ENCODE measurements at regions not wholly inside any gene's neighbourhood (a gene's known extent, or its start where the extent isn't known, plus 50 kb on each side); places are given as distances from the start of the nearest gene placed in this dataset.

- TF ChIP-seq REST (IDR thresholded peaks at IDR 0.05; ENCODE audit: borderline replicate concordance) (no peak), REST (CRISPR knock-in tag; IDR thresholded peaks at IDR 0.05; ENCODE audit: low read depth) (no peak), CTCF (IDR thresholded peaks at IDR 0.05 in 2 of 3, conservative IDR thresholded peaks at IDR 0.05 in 1 of 3; ENCODE audit: insufficient read depth in 2 of 3, low read depth in 1 of 3, low read length in 3 of 3) (no peak), ZNF639 (CRISPR knock-in tag; conservative IDR thresholded peaks at IDR 0.05 in 1 of 2, IDR thresholded peaks at IDR 0.05 in 1 of 2) (no peak), POLR2G (IDR thresholded peaks at IDR 0.05; ENCODE audit: low read depth, low read length) (no peak), ELK1 (CRISPR knock-in tag; IDR thresholded peaks at IDR 0.05) (no peak), USF2 (CRISPR knock-in tag; IDR thresholded peaks at IDR 0.05) (no peak), SPI1 (IDR thresholded peaks at IDR 0.05; ENCODE audit: borderline replicate concordance, low read depth, low read length) (no peak), CHD2 (IDR thresholded peaks at IDR 0.05; ENCODE audit: low read depth, low read length) (no peak), RCOR1 (IDR thresholded peaks at IDR 0.05; ENCODE audit: borderline replicate concordance in 1 of 2, low read depth in 2 of 2, low read length in 2 of 2) (no peak), MTA3 (IDR thresholded peaks at IDR 0.05; ENCODE audit: borderline replicate concordance) (no peak), ZBTB43 (CRISPR knock-in tag; IDR thresholded peaks at IDR 0.05) (no peak), ZBTB7A (IDR thresholded peaks at IDR 0.05; ENCODE audit: borderline replicate concordance, control insufficient read depth, low read depth, low read length) (no peak), ZBTB5 (IDR thresholded peaks at IDR 0.05) (no peak), NRF1 (conservative IDR thresholded peaks at IDR 0.05 in 1 of 2, IDR thresholded peaks at IDR 0.05 in 1 of 2) (no peak)
Observed at GRCh38 chr11:111444040-111444439, 65.0 kb upstream of the POU2AF1 start.

All from K562 (cell line).